Activated CD8-positive, alpha-beta T cell treated with anti-CD3 and anti-CD28 coated beads for 36 hours (primary cell): ENCODE measurements at regions not wholly inside any gene's neighbourhood (a gene's known extent, or its start where the extent isn't known, plus 50 kb on each side); places are given as distances from the start of the nearest gene placed in this dataset.

Source experiments
- ATAC-seq: fragments of 200-7000 bp; cut with Tn5 transposase; one replicate; pipeline ENCODE4 v1.10.0; 2021; ENCODE audit warnings: mild to moderate bottlenecking, moderate library complexity
- CTCF ChIA-PET: fragments of 350-600 bp; sonication (Branson Sonifier 250); formaldehyde crosslinking; loops from one replicate; lab custom pipeline; 2021; ENCODE audit warnings: antibody characterized with exemption; lab: Charles Lee
- POLR2A ChIA-PET: fragments of 350-600 bp; sonication (Branson Sonifier 250); formaldehyde crosslinking; loops from one replicate; lab custom pipeline; 2021; ENCODE audit warnings: antibody characterized with exemption; lab: Charles Lee
- DNase-seq: peaks from one replicate; pipeline ENCODE4 v3.0.0-alpha.2; 2020
- H3K27ac Mint-ChIP-seq: one replicate; pipeline ENCODE4 v1.8.0; 2021; ENCODE audit warnings: mild to moderate bottlenecking, mixed read lengths
- H3K27me3 Mint-ChIP-seq: one replicate; pipeline ENCODE4 v1.8.0; 2021; ENCODE audit warnings: mixed read lengths
- H3K36me3 Mint-ChIP-seq: one replicate; pipeline ENCODE4 v1.8.0; 2021; ENCODE audit warnings: low read depth, mixed read lengths
- H3K4me1 Mint-ChIP-seq: one replicate; pipeline ENCODE4 v1.8.0; 2021; ENCODE audit warnings: low read depth, mixed read lengths
- H3K4me3 Mint-ChIP-seq: one replicate; pipeline ENCODE4 v1.8.0; 2021; ENCODE audit warnings: mild to moderate bottlenecking, moderate library complexity, mixed read lengths
- H3K9me3 Mint-ChIP-seq: one replicate; pipeline ENCODE4 v1.8.0; 2021; ENCODE audit warnings: mixed read lengths
- CTCF ChIP-seq: fragments of 200-600 bp; IDR thresholded peaks from one replicate; pipeline ENCODE4 v1.8.0; 2022; ENCODE audit warnings: antibody characterized with exemption, mild to moderate bottlenecking
- intact Hi-C: fragments of 100-400 bp; cut with micrococcal nuclease; formaldehyde crosslinking; loops from one replicate; pipeline ENCODE4 v1.10.0; 2022

- POLR2A ChIA-PET, result no interaction called here
Measured at GRCh38 chr5:74927336-74927735, 61.1 kb upstream of the FAM169A start.

GRCh38 chr5:74919487-74919886 lies 53.3 kb upstream of the FAM169A start:
- ChIA-PET CTCF (interaction anchor here (0.8 to 3.1 kb wide), 14 partner anchors 9 to 422 kb away, joined by 3 to 15 read pairs (median 3); partner anchors contain the start of genes GFM2 and NSA2), POLR2A (no interaction called here)
- H3K4me3 Mint-ChIP-seq, result no peak overlapping the region
- intact Hi-C loops, result loop anchor here (5.0 to 10.0 kb wide), 2 partner anchors 155 to 247 kb away; partner anchors contain the start of genes GFM2 and NSA2
- no peak overlapping the region for H3K27ac Mint-ChIP-seq
- DNase-seq (peak; percentile 8), ATAC-seq (peak; percentile 62)
- peaks cover 4% of the 10 kb centered on the region for H3K27me3 Mint-ChIP-seq
- no peaks in the 10 kb centered on the region for H3K9me3 Mint-ChIP-seq
- no peaks in the 10 kb centered on the region for H3K4me1 Mint-ChIP-seq
- no peaks in the 10 kb centered on the region for H3K36me3 Mint-ChIP-seq
- TF ChIP-seq CTCF, result peak; percentile 74

More at GRCh38 chr5:74927336-74927735, 61.1 kb upstream of the FAM169A start:
- Mint-ChIP-seq H3K4me1 (no peaks in the 10 kb centered on the region), H3K36me3 (no peaks in the 10 kb centered on the region), H3K27me3 (no peaks in the 10 kb centered on the region), H3K9me3 (no peaks in the 10 kb centered on the region), H3K4me3 (no peak overlapping the region), H3K27ac (no peak overlapping the region)
- ATAC-seq, result no peak
- CTCF ChIA-PET, result interaction anchor here (1.3 to 3.2 kb wide), 2 partner anchors 8 to 11 kb away, joined by 3 to 22 read pairs; no protein-coding TSS in a partner anchor
- DNase-seq, result no peak
- intact Hi-C loops, result no loop called here
- no peak for TF ChIP-seq CTCF

GRCh38 chr5:74919041-74919440 lies 52.9 kb upstream of the FAM169A start:
- TF ChIP-seq CTCF, result no peak
- H3K4me1 Mint-ChIP-seq, result no peaks in the 10 kb centered on the region
- POLR2A ChIA-PET, result interaction anchor here (0.7 to 1.0 kb wide), 2 partner anchors 246 to 476 kb away, joined by 3 read pairs; no protein-coding TSS in a partner anchor
- H3K9me3 Mint-ChIP-seq, result no peaks in the 10 kb centered on the region
- no peak overlapping the region for H3K4me3 Mint-ChIP-seq
- intact Hi-C loops, result loop anchor here (5.0 to 10.0 kb wide), 2 partner anchors 154 to 247 kb away; partner anchors contain the start of genes GFM2 and NSA2
- ATAC-seq (no peak), DNase-seq (no peak)
- peaks cover 4% of the 10 kb centered on the region for H3K27me3 Mint-ChIP-seq
- no peak overlapping the region for H3K27ac Mint-ChIP-seq
- H3K36me3 Mint-ChIP-seq, result no peaks in the 10 kb centered on the region
- CTCF ChIA-PET, result interaction anchor here (0.8 to 3.1 kb wide), 14 partner anchors 10 to 422 kb away, joined by 3 to 15 read pairs (median 3); partner anchors contain the start of genes GFM2 and NSA2

GRCh38 chr5:74918232-74918669 lies 52.1 kb upstream of the FAM169A start:
- ChIA-PET CTCF (interaction anchor here (0.9 to 3.1 kb wide), 8 partner anchors 17 to 423 kb away, joined by 3 to 15 read pairs (median 4); partner anchors contain the start of genes GFM2 and NSA2), POLR2A (interaction anchor here (0.7 to 1.0 kb wide), 2 partner anchors 245 to 477 kb away, joined by 3 read pairs; no protein-coding TSS in a partner anchor)
- peaks cover 6% of the 10 kb centered on the region for H3K27me3 Mint-ChIP-seq
- no peak for TF ChIP-seq CTCF
- no peaks in the 10 kb centered on the region for H3K36me3 Mint-ChIP-seq
- H3K27ac Mint-ChIP-seq, result no peak overlapping the region
- intact Hi-C loops, result loop anchor here (5.0 to 10.0 kb wide), 2 partner anchors 153 to 246 kb away; partner anchors contain the start of genes GFM2 and NSA2
- H3K4me1 Mint-ChIP-seq, result no peaks in the 10 kb centered on the region
- H3K9me3 Mint-ChIP-seq, result no peaks in the 10 kb centered on the region
- ATAC-seq (no peak), DNase-seq (no peak)
- no peak overlapping the region for H3K4me3 Mint-ChIP-seq
